Activated CD4-positive, alpha-beta T cell treated with anti-CD3 and anti-CD28 coated beads, Interleukin-2, amount 50 U/mL, for 1 hour (primary cell): ENCODE measurements at regions not wholly inside any gene's neighbourhood (a gene's known extent, or its start where the extent isn't known, plus 50 kb on each side); places are given as distances from the start of the nearest gene placed in this dataset.

Source experiments
- DNase-seq: peaks from one replicate; pipeline ENCODE4 v3.0.0-alpha.2; 2020

GRCh38 chr7:17611611-17612010, 313.2 kb downstream of the AHR start:
- no peak for DNase-seq

- DNase-seq = no peak
Observed at GRCh38 chr7:17613338-17614041, 315.0 kb downstream of the AHR start.

- no peak for DNase-seq
Observed at GRCh38 chr7:17617380-17617779, 318.9 kb downstream of the AHR start.

GRCh38 chr7:17617857-17618651, 319.6 kb downstream of the AHR start:
- no peak for DNase-seq

GRCh38 chr7:17618652-17618974, 320.2 kb downstream of the AHR start:
- no peak for DNase-seq

- no peak for DNase-seq
Observed at GRCh38 chr7:17619196-17619818, 320.9 kb downstream of the AHR start.

GRCh38 chr7:17620566-17620965, 319.7 kb downstream of the SNX13 start:
- no peak for DNase-seq

GRCh38 chr7:17622451-17622850, 317.8 kb downstream of the SNX13 start:
- DNase-seq = no peak

GRCh38 chr7:17623546-17624185, 316.6 kb downstream of the SNX13 start:
- no peak for DNase-seq

- DNase-seq = no peak
Observed at GRCh38 chr7:17624379-17624778, 315.9 kb downstream of the SNX13 start.

GRCh38 chr7:17625043-17625442, 315.3 kb downstream of the SNX13 start:
- DNase-seq = no peak

GRCh38 chr7:17626235-17626634, 314.1 kb downstream of the SNX13 start:
- DNase-seq = no peak

GRCh38 chr7:17631061-17631460, 309.2 kb downstream of the SNX13 start:
- no peak for DNase-seq

- DNase-seq = no peak
Observed at GRCh38 chr7:17632384-17632783, 307.9 kb downstream of the SNX13 start.

GRCh38 chr7:17633067-17633466, 307.2 kb downstream of the SNX13 start:
- DNase-seq = no peak

- no peak for DNase-seq
Observed at GRCh38 chr7:17638727-17639126, 301.6 kb downstream of the SNX13 start.

- DNase-seq = no peak
Observed at GRCh38 chr7:17640730-17641377, 299.4 kb downstream of the SNX13 start.

- no peak for DNase-seq
Observed at GRCh38 chr7:17645500-17645899, 294.8 kb downstream of the SNX13 start.

- DNase-seq = no peak
Observed at GRCh38 chr7:17646253-17646956, 293.9 kb downstream of the SNX13 start.

- DNase-seq = no peak
Observed at GRCh38 chr7:17651341-17651740, 289.0 kb downstream of the SNX13 start.

- no peak for DNase-seq
Observed at GRCh38 chr7:17651863-17652385, 288.4 kb downstream of the SNX13 start.

- DNase-seq = no peak
Observed at GRCh38 chr7:17654940-17655339, 285.4 kb downstream of the SNX13 start.
